H1 (cell line): ENCODE measurements at regions not wholly inside any gene's neighbourhood (a gene's known extent, or its start where the extent isn't known, plus 50 kb on each side); places are given as distances from the start of the nearest gene placed in this dataset.

Source experiments
- CTCF ChIA-PET: fragments of 300-600 bp; sonication (Branson Sonifier 250); formaldehyde crosslinking; loops from one replicate; lab custom pipeline; 2021; ENCODE audit not compliant: partially characterized antibody; lab: Charles Lee
- POLR2A ChIA-PET: fragments of 300-600 bp; sonication (Branson Sonifier 250); formaldehyde crosslinking; loops from one replicate; lab custom pipeline; 2021; ENCODE audit warnings: inconsistent platforms; ENCODE audit not compliant: partially characterized antibody; lab: Charles Lee
- DNase-seq, 2 experiments: peaks; one replicate each; pipeline versions ENCODE4 v3.0.0 to v3.0.0-alpha.2; 2010 to 2022; ENCODE audit warnings: low spot score in 2 of 2, low read depth in 1 of 2, mixed read lengths in 1 of 2
- FAIRE-seq: peaks from 2 replicates; lab custom pipeline; 2011; peaks lifted over from hg19 to GRCh38; lab: Jason Lieb, UNC
- H2AFZ ChIP-seq: 2 replicates; pipeline ENCODE4 v1.8.1; 2012; ENCODE audit warnings: low read length, inconsistent platforms
- H2AK5ac ChIP-seq: 2 replicates; pipeline ENCODE4 v1.6.1; 2013; ENCODE audit warnings: low read depth, low read length
- H2BK120ac ChIP-seq: replicated peaks from 2 replicates; pipeline ENCODE3; 2013; ENCODE audit warnings: low read depth, low read length, inconsistent platforms
- H2BK12ac ChIP-seq: 2 replicates; pipeline ENCODE4 v1.6.1; 2013; ENCODE audit warnings: low read depth, low read length
- H2BK15ac ChIP-seq: 2 replicates; pipeline ENCODE4 v1.6.1; 2013; ENCODE audit warnings: low read length
- H2BK20ac ChIP-seq: 2 replicates; pipeline ENCODE4 v1.6.1; 2013; ENCODE audit warnings: low read length
- H2BK5ac ChIP-seq: 2 replicates; pipeline ENCODE4 v1.6.1; 2013; ENCODE audit warnings: low read depth, low read length
- H3K14ac ChIP-seq: 2 replicates; pipeline ENCODE4 v1.6.1; 2013; ENCODE audit warnings: inconsistent platforms; ENCODE audit not compliant: insufficient read length
- H3K18ac ChIP-seq: 2 replicates; pipeline ENCODE4 v1.6.1; 2013; ENCODE audit warnings: low read length; ENCODE audit errors: extremely low read depth
- H3K23ac ChIP-seq: 2 replicates; pipeline ENCODE4 v1.6.1; 2013; ENCODE audit warnings: inconsistent platforms; ENCODE audit not compliant: insufficient read length
- H3K23me2 ChIP-seq: 2 replicates; pipeline ENCODE4 v1.6.1; 2013; ENCODE audit warnings: low read depth, low read length
- H3K27ac ChIP-seq: 2 replicates; pipeline ENCODE4 v1.6.1; 2011; ENCODE audit warnings: low read depth, low read length, inconsistent platforms
- H3K27me3 ChIP-seq, 4 experiments: replicated peaks in 1 of 4; 1 replicate in 1 of 4; 2 replicates in 3 of 4; pipeline versions ENCODE4 v1.6.1 to v1.8.1; 2011 to 2013; ENCODE audit warnings: low read length in 3 of 4, mild to moderate bottlenecking in 3 of 4, inconsistent platforms in 2 of 4, mixed read lengths in 2 of 4, moderate library complexity in 1 of 4; ENCODE audit not compliant: control insufficient read depth in 3 of 4, insufficient read depth in 3 of 4; ENCODE audit errors: extremely low read depth in 1 of 4
- H3K36me3 ChIP-seq, 4 experiments: 2 replicates each; pipeline versions ENCODE4 v1.6.1 to v1.8.1; 2011 to 2013; ENCODE audit warnings: mild to moderate bottlenecking in 4 of 4, low read length in 3 of 4, moderate library complexity in 2 of 4, control low read depth in 1 of 4, inconsistent platforms in 1 of 4; ENCODE audit not compliant: insufficient read depth in 4 of 4, control insufficient read depth in 2 of 4
- H3K4ac ChIP-seq: replicated peaks from 2 replicates; pipeline ENCODE3; 2013; ENCODE audit warnings: low read length, low read depth, mixed read lengths, inconsistent platforms; ENCODE audit not compliant: insufficient read length
- H3K4me1 ChIP-seq, 4 experiments: replicated peaks in 1 of 4; 1 replicate in 1 of 4; 2 replicates in 3 of 4; pipeline versions ENCODE4 v1.6.1 to v1.8.1; 2011 to 2013; ENCODE audit warnings: low read length in 3 of 4, inconsistent platforms in 2 of 4, mixed read lengths in 1 of 4; ENCODE audit not compliant: insufficient read depth in 4 of 4, control insufficient read depth in 3 of 4
- H3K4me2 ChIP-seq, 2 experiments: 2 replicates each; pipeline versions ENCODE4 v1.6.1 to v1.8.1; 2011 to 2013; ENCODE audit warnings: low read depth in 2 of 2, low read length in 2 of 2, control low read depth in 1 of 2, inconsistent platforms in 1 of 2, mild to moderate bottlenecking in 1 of 2; ENCODE audit not compliant: insufficient read depth in 1 of 2
- H3K4me3 ChIP-seq, 4 experiments: fragments of 200-600, 300-600 bp in 1 of 4; sonication (generic), shearing (Covaris generic), sonication (Bioruptor Twin) in 1 of 4; 2 replicates each; pipeline versions ENCODE4 v1.5.1 to v1.8.1; 2011 to 2016; ENCODE audit warnings: low read length in 4 of 4, low read depth in 3 of 4, control low read depth in 2 of 4, inconsistent platforms in 2 of 4, mild to moderate bottlenecking in 2 of 4, mixed read lengths in 1 of 4, moderate library complexity in 1 of 4; ENCODE audit not compliant: insufficient read depth in 2 of 4; ENCODE audit errors: extremely low read depth in 1 of 4
- H3K56ac ChIP-seq: replicated peaks from 2 replicates; pipeline ENCODE3; 2013; ENCODE audit warnings: low read depth, mild to moderate bottlenecking, mixed read lengths, low read length, inconsistent platforms; ENCODE audit not compliant: insufficient read length
- H3K79me1 ChIP-seq: 2 replicates; pipeline ENCODE4 v1.6.1; 2013; ENCODE audit warnings: low read depth, low read length, control low read depth
- H3K79me2 ChIP-seq, 2 experiments: 2 replicates each; pipeline versions ENCODE4 v1.6.1 to v1.8.1; 2012 to 2013; ENCODE audit warnings: low read length in 2 of 2, mild to moderate bottlenecking in 2 of 2, inconsistent platforms in 1 of 2; ENCODE audit not compliant: insufficient read depth in 2 of 2, control insufficient read depth in 1 of 2
- H3K9ac ChIP-seq, 4 experiments: replicated peaks in 1 of 4; 1 replicate in 1 of 4; 2 replicates in 3 of 4; pipeline versions ENCODE4 v1.6.1 to v1.8.1; 2011 to 2013; ENCODE audit warnings: low read depth in 3 of 4, low read length in 3 of 4, control low read depth in 2 of 4, mild to moderate bottlenecking in 2 of 4, moderate library complexity in 2 of 4, inconsistent platforms in 1 of 4; ENCODE audit errors: extremely low read depth in 1 of 4
- H3K9me3 ChIP-seq, 2 experiments: 2 replicates each; pipeline versions ENCODE4 v1.6.1 to v1.8.1; 2012 to 2013; ENCODE audit warnings: mild to moderate bottlenecking in 2 of 2, moderate library complexity in 2 of 2, control low read depth in 1 of 2, inconsistent platforms in 1 of 2, low read depth in 1 of 2, low read length in 1 of 2, mixed read lengths in 1 of 2; ENCODE audit not compliant: insufficient read depth in 2 of 2
- H4K20me1 ChIP-seq, 2 experiments: replicated peaks in 1 of 2; 2 replicates each; pipeline versions ENCODE3 to v1.8.1; 2011 to 2013; ENCODE audit warnings: inconsistent platforms in 2 of 2, low read length in 2 of 2, mild to moderate bottlenecking in 1 of 2; ENCODE audit not compliant: insufficient read depth in 2 of 2, control insufficient read depth in 1 of 2
- H4K5ac ChIP-seq: 2 replicates; pipeline ENCODE4 v1.6.1; 2013; ENCODE audit warnings: low read length, low read depth, mixed read lengths, inconsistent platforms; ENCODE audit not compliant: insufficient read length
- H4K8ac ChIP-seq: 2 replicates; pipeline ENCODE4 v1.8.0; 2013; ENCODE audit warnings: mild to moderate bottlenecking, moderate library complexity, low read length, inconsistent platforms; ENCODE audit not compliant: insufficient read depth; ENCODE audit errors: extremely low read depth
- H4K91ac ChIP-seq: replicated peaks from 2 replicates; pipeline ENCODE3; 2013; ENCODE audit warnings: low read length, mixed read lengths, inconsistent platforms; ENCODE audit not compliant: insufficient read length
- SAP30 ChIP-seq: fragments of 300-600 bp; sonication (generic); IDR thresholded peaks from 2 replicates; pipeline ENCODE4 v1.7.1; 2012; ENCODE audit warnings: low read length, moderate library complexity, mild to moderate bottlenecking, inconsistent platforms; ENCODE audit not compliant: insufficient read depth, insufficient replicate concordance
- WGBS, 2 experiments: shearing (Covaris generic) in 1 of 2; methylation state at CpG; one replicate each; pipeline versions ENCODE4 v1.1.6 to v1.1.7; 2013 to 2015; ENCODE audit warnings: low lambda C conversion rate in 2 of 2, mixed read lengths in 2 of 2, inconsistent platforms in 1 of 2, low coverage in 1 of 2, missing lambda C conversion rate in 1 of 2; ENCODE audit not compliant: insufficient replicate concordance in 2 of 2, insufficient coverage in 1 of 2, insufficient read length in 1 of 2; ENCODE audit errors: extremely low coverage in 1 of 2, missing lambda C conversion rate in 1 of 2; 5-methylcytosine and 5-hydroxymethylcytosine counted together

- Histone ChIP-seq H3K4me1 (peaks cover 5 to 18% (median 16%) of the 10 kb centered on the region in 4 experiments; a peak in 5 of 7 replicates), H3K79me2 (no peaks in the 10 kb centered on the region)
Measured at GRCh38 chr4:86446996-86447395, 87.1 kb upstream of the MAPK10 start.

More at GRCh38 chr4:86446996-86447395, 87.1 kb upstream of the MAPK10 start:
- CTCF ChIA-PET = no interaction called here
- no peak overlapping the region for H3K4me2 ChIP-seq
- no peak overlapping the region for H3K23ac ChIP-seq
- H3K23me2 ChIP-seq = no peaks in the 10 kb centered on the region
- no peaks in the 10 kb centered on the region for H3K27me3 ChIP-seq
- H2AFZ ChIP-seq = no peak overlapping the region
- no peak overlapping the region for H3K9ac ChIP-seq
- no peak overlapping the region for H2BK5ac ChIP-seq
- H2BK120ac ChIP-seq = no peak overlapping the region
- H3K4me3 ChIP-seq = no peak overlapping the region
- no peak overlapping the region for H3K27ac ChIP-seq
- WGBS, 2 experiments = 89% methylated on average over 5 of the region's 5 CpGs; no CpG with 5 or more reads in 1 of the 2 experiments
- H4K91ac ChIP-seq = no peak overlapping the region
- H4K5ac ChIP-seq = no peak overlapping the region
- H4K20me1 ChIP-seq = no peaks in the 10 kb centered on the region
- no peak overlapping the region for H4K8ac ChIP-seq
- no peak overlapping the region for H2BK20ac ChIP-seq
- H3K79me1 ChIP-seq = no peaks in the 10 kb centered on the region
- H2BK12ac ChIP-seq = no peak overlapping the region
- no peak overlapping the region for H3K56ac ChIP-seq
- DNase-seq = no peak
- no peak overlapping the region for H3K14ac ChIP-seq
- no peak overlapping the region for H2BK15ac ChIP-seq
- no peak overlapping the region; the same call in 1 of the 2 replicates for H3K18ac ChIP-seq
- TF ChIP-seq SAP30 = no peak
- H3K9me3 ChIP-seq = peaks cover 3 to 8% of the 10 kb centered on the region in 2 experiments; a peak in 3 of 4 replicates
- H3K36me3 ChIP-seq = peaks cover 0 to 10% (median 1%) of the 10 kb centered on the region in 4 experiments; a peak in 1 of 8 replicates
- FAIRE-seq = peak; percentile 13
- no peak overlapping the region for H3K4ac ChIP-seq
- POLR2A ChIA-PET = no interaction called here
- H2AK5ac ChIP-seq = no peak overlapping the region
